K562 (cell line): ENCODE measurements at regions not wholly inside any gene's neighbourhood (a gene's known extent, or its start where the extent isn't known, plus 50 kb on each side); places are given as distances from the start of the nearest gene placed in this dataset.

Source experiments
- ARID1B ChIP-seq: fragments of 450-650 bp; IDR thresholded peaks from 2 replicates; pipeline ENCODE4 v1.6.1; 2016; ENCODE audit warnings: antibody characterized with exemption, mild to moderate bottlenecking, inconsistent platforms
- ATF3 ChIP-seq, 2 experiments: fragments of 450-650 bp in 1 of 2; sonication (generic) in 1 of 2; formaldehyde crosslinking in 1 of 2; IDR thresholded peaks in 1 of 2; conservative IDR thresholded peaks in 1 of 2; 2 replicates each; pipeline versions ENCODE4 v1.6.1 to v1.8.1; 2016 to 2023; ENCODE audit warnings: mild to moderate bottlenecking in 2 of 2, moderate library complexity in 2 of 2, inconsistent platforms in 1 of 2, missing genetic modification reagents in 1 of 2
- CBFA2T2 ChIP-seq: fragments of 450-650 bp; conservative IDR thresholded peaks from 2 replicates; pipeline ENCODE4 v1.6.1; 2017; ENCODE audit warnings: mild to moderate bottlenecking
- HNRNPLL ChIP-seq: fragments of 200-400 bp; formaldehyde crosslinking; IDR thresholded peaks from 2 replicates; pipeline ENCODE4 v1.6.1; 2017; ENCODE audit warnings: low read length, low read depth, mild to moderate bottlenecking; ENCODE audit not compliant: poor library complexity, severe bottlenecking
- MEIS2 ChIP-seq: fragments of 450-650 bp; IDR thresholded peaks from 2 replicates; pipeline ENCODE4 v1.6.1; 2014; ENCODE audit warnings: mild to moderate bottlenecking; ENCODE audit not compliant: partially characterized antibody
- MIER1 ChIP-seq: fragments of 450-650 bp; IDR thresholded peaks from 2 replicates; pipeline ENCODE4 v1.6.1; 2016; ENCODE audit warnings: antibody characterized with exemption, mild to moderate bottlenecking, low read depth
- NCOA2 ChIP-seq, 2 experiments: fragments of 450-650 bp; IDR thresholded peaks; 2 replicates each; pipeline ENCODE4 v1.6.1; 2018; ENCODE audit warnings: mild to moderate bottlenecking in 2 of 2, moderate library complexity in 1 of 2; ENCODE audit not compliant: partially characterized antibody in 2 of 2
- NKRF ChIP-seq: fragments of 450-650 bp; IDR thresholded peaks from 2 replicates; pipeline ENCODE4 v1.6.1; 2016; ENCODE audit warnings: borderline replicate concordance
- RBFOX2 ChIP-seq: fragments of 200-400 bp; formaldehyde crosslinking; IDR thresholded peaks from 2 replicates; pipeline ENCODE4 v1.6.1; 2017; ENCODE audit warnings: low read depth, mild to moderate bottlenecking, low read length, moderate library complexity
- RFX5 ChIP-seq: IDR thresholded peaks from 2 replicates; pipeline ENCODE4 v1.6.1; 2011; ENCODE audit warnings: low read depth, mild to moderate bottlenecking, improper control_type of control experiment, low read length
- SMAD2 ChIP-seq: fragments of 150-350 bp; IDR thresholded peaks from 2 replicates; pipeline ENCODE4 v1.6.1; 2014; ENCODE audit warnings: low read depth, mild to moderate bottlenecking, low read length
- ZBTB26 ChIP-seq: fragments of 450-650 bp; formaldehyde crosslinking; IDR thresholded peaks from 2 replicates; pipeline ENCODE4 v1.4.0; 2022; ENCODE audit warnings: missing genetic modification characterization
- ZNF407 ChIP-seq: fragments of 450-650 bp; IDR thresholded peaks from 2 replicates; pipeline ENCODE4 v1.6.1; 2016; ENCODE audit warnings: low read depth
- ZNF76 ChIP-seq: fragments of 250-450 bp; sonication (Bioruptor Pico); IDR thresholded peaks from 2 replicates; pipeline ENCODE4 v1.4.0; 2020; ENCODE audit warnings: mild to moderate bottlenecking, moderate library complexity, borderline replicate concordance
- TF ChIP-seq, protein P1 (sequence below): sonication (generic); IDR thresholded peaks from 2 replicates; pipeline ENCODE4 v1.6.1; 2016

DNA sequence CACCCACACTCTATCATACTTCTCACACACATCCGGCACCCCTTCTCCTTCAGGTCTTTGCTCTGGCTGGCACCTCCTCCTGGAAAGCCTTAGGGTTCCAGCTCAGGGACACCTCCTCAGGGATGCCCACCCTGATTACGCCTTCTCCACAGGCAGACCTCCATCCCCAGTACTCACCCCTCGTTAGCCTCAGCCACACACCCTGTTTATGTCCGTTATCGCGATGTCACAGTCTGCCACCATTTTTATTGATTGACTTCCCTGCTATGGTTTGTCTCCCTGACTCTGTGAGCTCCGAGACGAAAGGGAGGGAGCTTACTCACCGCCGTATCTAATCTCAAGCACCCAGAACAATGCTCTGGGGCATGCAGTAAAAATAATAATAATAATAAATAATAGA, 191.7 kb upstream of the LHX5 start (continued):
- TF ChIP-seq ARID1B (peak; percentile 93), RFX5 (no peak), CBFA2T2 (peak; percentile 86), NCOA2 (IDR thresholded peaks at IDR 0.05; ENCODE audit: partially characterized antibody in 2 of 2) (no peak), ATF3 (IDR thresholded peaks at IDR 0.05) (peak; percentile 53; the same call in 1 of the 2 replicates), ATF3 (CRISPR knock-in tag; conservative IDR thresholded peaks at IDR 0.05) (no peak), SMAD2 (no peak), HNRNPLL (no peak), MEIS2 (peak; percentile 77), ZBTB26 (no peak), MIER1 (no peak), RBFOX2 (no peak), ZNF76 (CRISPR knock-in tag) (no peak), NKRF (no peak), ZNF407 (no peak)
- TF ChIP-seq, protein P1, sequence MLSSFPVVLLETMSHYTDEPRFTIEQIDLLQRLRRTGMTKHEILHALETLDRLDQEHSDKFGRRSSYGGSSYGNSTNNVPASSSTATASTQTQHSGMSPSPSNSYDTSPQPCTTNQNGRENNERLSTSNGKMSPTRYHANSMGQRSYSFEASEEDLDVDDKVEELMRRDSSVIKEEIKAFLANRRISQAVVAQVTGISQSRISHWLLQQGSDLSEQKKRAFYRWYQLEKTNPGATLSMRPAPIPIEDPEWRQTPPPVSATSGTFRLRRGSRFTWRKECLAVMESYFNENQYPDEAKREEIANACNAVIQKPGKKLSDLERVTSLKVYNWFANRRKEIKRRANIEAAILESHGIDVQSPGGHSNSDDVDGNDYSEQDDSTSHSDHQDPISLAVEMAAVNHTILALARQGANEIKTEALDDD, result peak; percentile 76
